ENCODE measurements at regions not wholly inside any gene's neighbourhood (a gene's known extent, or its start where the extent isn't known, plus 50 kb on each side); places are given as distances from the start of the nearest gene placed in this dataset.

- TF ChIP-seq CTCF (conservative IDR thresholded peaks at IDR 0.05; ENCODE audit: low read depth, low read length) (no peak), POLR2A (IDR thresholded peaks at IDR 0.05; ENCODE audit: low read depth, low read length) (no peak), MAFK (IDR thresholded peaks at IDR 0.05; ENCODE audit: low read depth, low read length) (no peak), CEBPB (IDR thresholded peaks at IDR 0.05; ENCODE audit: low read depth, low read length) (no peak), RAD21 (IDR thresholded peaks at IDR 0.05; ENCODE audit: low read length) (no peak), MXI1 (IDR thresholded peaks at IDR 0.05; ENCODE audit: borderline replicate concordance, low read depth, low read length) (no peak), BHLHE40 (IDR thresholded peaks at IDR 0.05; ENCODE audit: low read depth, low read length) (no peak), NFE2L2 (IDR thresholded peaks at IDR 0.05; ENCODE audit: low read depth, low read length) (no peak), SMC3 (IDR thresholded peaks at IDR 0.05; ENCODE audit: low read depth, low read length) (no peak)
- TF ChIP-seq, protein P1, sequence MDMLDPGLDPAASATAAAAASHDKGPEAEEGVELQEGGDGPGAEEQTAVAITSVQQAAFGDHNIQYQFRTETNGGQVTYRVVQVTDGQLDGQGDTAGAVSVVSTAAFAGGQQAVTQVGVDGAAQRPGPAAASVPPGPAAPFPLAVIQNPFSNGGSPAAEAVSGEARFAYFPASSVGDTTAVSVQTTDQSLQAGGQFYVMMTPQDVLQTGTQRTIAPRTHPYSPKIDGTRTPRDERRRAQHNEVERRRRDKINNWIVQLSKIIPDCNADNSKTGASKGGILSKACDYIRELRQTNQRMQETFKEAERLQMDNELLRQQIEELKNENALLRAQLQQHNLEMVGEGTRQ (IDR thresholded peaks at IDR 0.05; ENCODE audit: low read depth, low read length) = no peak
These were observed 1753.7 kb upstream of the AGA start for GRCh38 chr4:179195887-179196286.

Data from IMR-90 (cell line).